HG02938 (cell line): ENCODE measurements at regions not wholly inside any gene's neighbourhood (a gene's known extent, or its start where the extent isn't known, plus 50 kb on each side); places are given as distances from the start of the nearest gene placed in this dataset.

Experiments used
- ATAC-seq: cut with Tn5 transposase; IDR thresholded peaks from one replicate; pipeline ENCODE4 v1.9.1; 2021; ENCODE audit warnings: mild to moderate bottlenecking, moderate library complexity; ENCODE audit not compliant: unreplicated experiment

GRCh38 chr6:3997177-3997770 is 81.7 kb downstream of the FAM217A start:
- ATAC-seq: no peak

- ATAC-seq: no peak
These were observed 78.9 kb downstream of the FAM217A start for GRCh38 chr6:3999800-4000661.

- ATAC-seq: no peak
These were observed 74.7 kb downstream of the FAM217A start for GRCh38 chr6:4004249-4004648.

GRCh38 chr6:4008324-4009047 is 70.5 kb downstream of the FAM217A start:
- no peak for ATAC-seq

- no peak for ATAC-seq
These were observed 69.5 kb downstream of the FAM217A start for GRCh38 chr6:4009486-4009885.

- no peak for ATAC-seq
These were observed 68.9 kb downstream of the FAM217A start for GRCh38 chr6:4010048-4010447.

- ATAC-seq: no peak
These were observed 68.2 kb downstream of the FAM217A start for GRCh38 chr6:4010689-4011090.

GRCh38 chr6:4012826-4013225 is 66.1 kb downstream of the FAM217A start:
- ATAC-seq: no peak

- no peak for ATAC-seq
These were observed 61.7 kb downstream of the FAM217A start for GRCh38 chr6:4017058-4017739.

GRCh38 chr6:4017834-4018170 is 61.1 kb downstream of the FAM217A start:
- ATAC-seq: no peak

- ATAC-seq: peak; percentile 64
These were observed 60.6 kb downstream of the FAM217A start for GRCh38 chr6:4018171-4018923.
